Hematopoietic multipotent progenitor cell treated with erythropoietin and hydrocortisone succinate and interleukin-3 and kit ligand, for 17 days (in vitro differentiated cells): ENCODE measurements at regions not wholly inside any gene's neighbourhood (a gene's known extent, or its start where the extent isn't known, plus 50 kb on each side); places are given as distances from the start of the nearest gene placed in this dataset.

Source experiments
- DNase-seq: peaks from one replicate; pipeline ENCODE4 v3.0.0-alpha.2; 2015; ENCODE audit warnings: low spot score

- DNase-seq, result no peak
Observed at GRCh38 chr14:26855077-26855753, 257.4 kb upstream of the NOVA1 start.

- no peak for DNase-seq
Observed at GRCh38 chr14:26856876-26857518, 259.2 kb upstream of the NOVA1 start.

DNA sequence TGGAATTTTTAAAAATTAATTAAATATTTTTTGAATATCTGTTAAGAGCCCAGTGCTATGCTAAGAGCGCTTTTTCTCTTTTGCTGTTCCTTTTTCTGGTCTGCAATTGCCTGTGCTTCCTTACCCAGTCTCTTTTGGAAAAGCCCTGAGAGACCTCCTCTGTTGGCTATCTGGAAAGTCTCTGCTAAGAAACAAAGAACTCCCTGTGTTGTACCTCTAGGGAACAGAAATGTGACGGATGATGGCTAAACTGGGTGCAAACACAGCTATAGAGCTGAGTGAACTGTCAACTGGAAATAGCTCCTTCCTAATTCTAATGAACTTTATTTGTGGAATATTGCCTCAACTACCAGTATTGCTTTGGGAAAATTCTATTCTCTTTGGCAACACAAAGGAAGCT lies 261.6 kb upstream of the NOVA1 start:
- no peak for DNase-seq

- DNase-seq, result no peak
Observed at GRCh38 chr14:26860111-26860510, 262.3 kb upstream of the NOVA1 start.

GRCh38 chr14:26863736-26864135 lies 265.9 kb upstream of the NOVA1 start:
- no peak for DNase-seq

GRCh38 chr14:26866721-26867120 lies 268.9 kb upstream of the NOVA1 start:
- DNase-seq, result no peak

DNA sequence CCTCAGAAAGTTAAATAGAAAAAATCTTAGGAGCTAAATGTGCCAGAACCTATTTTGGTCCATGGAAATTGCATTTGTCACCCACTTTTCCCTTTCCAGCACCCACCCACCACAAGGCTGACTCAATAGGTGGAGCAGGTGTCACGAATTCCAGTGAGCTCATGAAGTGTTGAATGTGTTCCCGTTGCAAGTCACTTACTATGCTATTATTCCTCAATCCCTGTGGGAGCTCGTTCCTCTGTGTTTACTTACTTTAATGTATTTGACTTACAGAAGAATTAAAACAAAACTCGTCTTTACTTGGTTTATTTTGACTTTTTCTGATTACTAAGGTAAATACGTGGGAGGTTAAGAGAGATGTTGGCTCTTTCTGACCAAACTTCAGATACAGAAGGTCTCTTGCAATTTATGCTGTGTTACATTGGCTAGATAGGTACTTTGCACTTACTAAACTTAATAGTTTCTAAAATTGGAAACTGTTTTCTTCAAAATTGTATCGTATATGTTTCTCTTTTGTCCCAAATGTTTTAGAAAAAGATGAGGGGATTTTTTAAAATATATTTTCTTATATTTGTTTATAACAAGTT lies 269.4 kb upstream of the NOVA1 start:
- DNase-seq, result no peak

- DNase-seq, result no peak
Observed at GRCh38 chr14:26870096-26870495, 272.3 kb upstream of the NOVA1 start.

DNA sequence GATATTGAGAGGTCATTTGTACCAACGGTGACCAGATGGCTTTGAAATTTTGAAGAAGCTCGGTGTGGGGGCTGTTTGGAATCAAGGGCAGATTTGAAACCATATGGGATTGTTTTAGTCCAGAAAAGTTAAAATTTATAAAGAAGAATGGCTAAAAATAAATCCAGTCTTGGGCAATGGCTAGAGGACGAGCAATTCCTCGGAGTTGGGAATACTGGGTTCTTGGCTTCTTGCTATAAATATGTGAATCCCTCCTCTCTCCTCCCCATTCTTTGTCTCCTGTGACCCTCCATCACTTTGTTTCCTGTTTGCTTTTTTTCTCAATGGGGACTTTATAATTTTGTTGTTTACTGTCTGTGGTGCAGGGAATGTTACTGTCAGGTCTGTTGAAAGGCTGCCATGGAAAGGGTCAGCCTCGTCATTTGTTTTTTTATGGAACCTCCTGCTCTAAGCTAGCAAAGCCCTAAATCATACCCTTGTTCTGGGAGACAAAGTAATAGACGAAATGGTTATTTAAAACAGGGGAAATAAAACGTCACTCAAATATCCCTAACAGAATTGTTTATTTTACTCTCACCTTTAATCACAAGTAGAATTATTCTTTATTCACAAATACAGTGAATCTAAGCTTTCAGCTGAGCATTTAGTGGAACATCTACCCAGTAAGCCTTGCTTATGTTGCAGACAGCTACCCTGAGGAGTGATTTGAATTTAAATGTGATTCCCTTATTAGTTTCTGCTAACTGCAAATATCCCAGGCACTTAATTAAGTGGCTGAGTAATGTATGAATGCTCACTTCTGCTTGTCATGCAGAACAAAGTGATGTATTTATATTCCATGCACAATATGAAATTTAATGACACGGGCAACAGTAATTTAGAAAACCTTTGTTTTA lies 273.1 kb upstream of the NOVA1 start:
- DNase-seq, result no peak

DNA sequence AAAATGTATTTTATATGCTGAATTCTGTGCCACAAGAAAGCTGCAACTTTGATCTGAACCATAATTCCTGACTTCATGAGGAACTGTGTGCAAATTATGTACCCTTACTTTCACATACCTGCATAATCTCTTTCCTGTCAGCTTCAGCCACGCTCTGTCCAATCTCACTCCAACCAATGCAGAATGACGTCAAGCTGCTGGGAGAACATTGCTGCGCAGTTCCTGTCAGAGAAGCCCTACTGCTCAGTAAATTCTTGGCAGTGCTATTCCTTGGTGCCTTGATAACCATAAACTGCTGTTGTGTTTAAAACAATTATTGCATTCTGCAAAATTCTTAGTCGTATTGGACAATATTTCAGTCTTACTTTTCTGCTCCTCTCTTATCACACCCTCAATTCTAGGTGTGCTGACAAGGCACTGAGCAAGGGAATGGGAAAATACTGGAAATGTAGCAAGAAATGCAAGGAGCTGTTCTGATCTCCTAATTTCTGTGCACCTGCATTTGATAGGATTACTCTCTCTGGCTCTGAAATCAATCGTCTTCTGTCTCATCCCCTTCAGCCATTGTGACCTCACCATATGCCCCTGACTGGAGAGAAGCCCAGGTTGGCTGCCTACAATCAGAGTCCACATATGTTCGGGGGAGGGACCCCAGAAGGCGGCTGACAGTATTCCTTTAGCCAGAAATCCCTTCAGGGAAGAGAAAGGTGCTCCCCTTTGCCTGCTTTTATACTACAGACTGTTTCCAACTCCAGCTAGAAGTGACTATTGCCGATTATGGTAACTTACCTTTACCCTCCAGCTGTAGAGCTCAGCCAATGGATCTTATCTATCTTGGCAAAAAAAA lies 274.9 kb upstream of the NOVA1 start:
- DNase-seq, result no peak

GRCh38 chr14:26873362-26873960 lies 275.6 kb upstream of the NOVA1 start:
- no peak for DNase-seq

DNA sequence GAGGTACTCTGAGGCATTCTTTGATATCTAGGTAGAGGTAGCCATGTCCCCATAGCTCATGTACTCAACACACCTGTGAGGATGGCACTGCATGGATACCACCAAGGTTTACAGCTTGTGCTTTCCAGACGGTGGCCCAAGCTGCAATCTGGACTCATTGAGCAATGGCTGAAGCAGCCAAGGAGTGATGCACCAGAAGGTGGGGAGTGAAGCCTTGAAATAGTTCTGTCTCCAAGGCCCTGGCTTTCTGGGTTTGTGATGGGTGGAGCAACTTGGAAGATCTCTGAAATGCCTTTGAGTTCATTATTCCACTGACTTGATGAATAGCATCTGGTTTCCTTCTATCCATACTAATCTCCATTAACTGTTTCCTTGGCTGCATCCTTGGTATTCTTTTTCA lies 290.0 kb upstream of the NOVA1 start:
- no peak for DNase-seq

DNA sequence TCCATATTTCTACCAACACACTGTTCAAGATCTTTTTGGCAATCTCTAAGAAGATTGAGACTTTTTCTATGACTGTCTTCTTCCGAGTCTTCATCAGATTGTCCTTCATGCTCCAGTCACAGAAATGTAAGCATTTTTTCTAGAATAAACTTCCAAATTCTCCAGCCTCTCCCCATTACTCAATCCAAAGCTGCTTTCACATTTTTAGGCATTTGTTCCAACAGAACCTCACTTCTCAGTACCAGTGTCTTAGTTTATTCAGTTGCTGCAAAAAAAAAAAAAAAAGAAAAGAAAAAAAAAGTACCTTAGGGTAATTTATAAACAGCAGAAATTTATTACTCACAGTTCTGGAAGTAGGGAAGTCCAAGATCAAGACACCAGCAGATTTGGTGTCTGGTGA lies 290.8 kb upstream of the NOVA1 start:
- DNase-seq, result no peak

GRCh38 chr14:26896447-26896846 lies 298.6 kb upstream of the NOVA1 start:
- no peak for DNase-seq

DNA sequence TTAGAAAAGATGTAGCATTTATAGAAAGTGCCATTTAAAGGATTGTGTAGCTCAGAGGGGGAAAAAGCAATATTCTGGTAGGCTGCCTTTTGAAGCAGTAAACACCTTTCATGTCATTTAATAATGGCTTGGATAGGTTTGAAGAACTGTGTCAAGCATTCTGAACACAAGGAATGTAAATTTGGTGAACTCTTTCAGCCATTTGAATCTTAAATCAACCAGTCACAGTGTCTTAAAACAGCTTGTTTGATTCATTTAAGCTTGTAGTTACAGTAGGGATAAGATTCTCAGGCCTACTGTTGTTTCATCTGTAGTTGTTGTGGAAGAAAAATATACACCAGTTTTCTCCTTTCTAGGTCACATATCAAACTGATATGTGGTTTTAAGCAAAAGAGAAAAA lies 299.4 kb upstream of the NOVA1 start:
- no peak for DNase-seq

DNA sequence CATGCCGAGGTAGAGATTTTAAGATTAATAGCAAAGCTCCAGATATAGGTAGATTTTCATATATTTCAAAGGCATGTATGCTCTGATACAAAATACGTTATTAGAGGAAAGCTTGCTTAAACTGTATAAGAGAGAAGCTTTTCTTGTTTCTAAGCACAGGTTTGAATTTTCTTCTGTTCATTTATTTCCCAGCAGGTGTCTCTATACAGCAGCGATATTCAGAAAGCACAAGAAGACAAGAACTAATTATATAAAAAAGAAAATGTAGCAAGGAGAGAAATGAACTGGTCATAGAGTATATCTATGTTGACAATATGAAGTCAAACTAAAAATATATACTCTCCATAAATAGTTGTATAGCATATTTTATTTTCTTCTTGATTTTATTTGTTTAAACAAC lies 307.4 kb upstream of the NOVA1 start:
- DNase-seq, result no peak

- no peak for DNase-seq
Observed at GRCh38 chr14:26913786-26914185, 316.0 kb upstream of the NOVA1 start.

DNA sequence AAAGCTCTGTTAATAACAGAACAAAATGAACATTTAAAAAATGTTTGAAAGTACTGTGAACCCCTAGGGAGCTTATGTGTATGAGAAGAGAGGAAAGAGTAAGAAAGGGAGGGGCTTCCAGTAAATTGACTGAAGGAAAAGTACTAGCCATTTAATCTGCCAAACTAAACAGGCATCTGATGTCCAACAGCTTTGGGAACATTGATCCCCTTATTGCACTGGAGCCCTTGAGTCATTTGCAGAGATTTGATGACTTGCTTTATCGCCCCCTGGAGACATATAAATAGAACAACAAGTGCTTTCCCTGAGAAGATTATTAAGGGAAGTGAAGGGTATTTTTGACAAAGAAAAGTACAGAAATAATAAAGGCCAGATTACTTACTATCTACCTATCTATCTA lies 319.3 kb upstream of the NOVA1 start:
- no peak for DNase-seq

- no peak for DNase-seq
Observed at GRCh38 chr14:26925876-26926584, 328.2 kb upstream of the NOVA1 start.

- DNase-seq, result no peak
Observed at GRCh38 chr14:26926585-26926984, 328.8 kb upstream of the NOVA1 start.

GRCh38 chr14:26928019-26928418 lies 330.2 kb upstream of the NOVA1 start:
- no peak for DNase-seq
